ENCODE measurements at regions not wholly inside any gene's neighbourhood (a gene's known extent, or its start where the extent isn't known, plus 50 kb on each side); places are given as distances from the start of the nearest gene placed in this dataset.

DNA sequence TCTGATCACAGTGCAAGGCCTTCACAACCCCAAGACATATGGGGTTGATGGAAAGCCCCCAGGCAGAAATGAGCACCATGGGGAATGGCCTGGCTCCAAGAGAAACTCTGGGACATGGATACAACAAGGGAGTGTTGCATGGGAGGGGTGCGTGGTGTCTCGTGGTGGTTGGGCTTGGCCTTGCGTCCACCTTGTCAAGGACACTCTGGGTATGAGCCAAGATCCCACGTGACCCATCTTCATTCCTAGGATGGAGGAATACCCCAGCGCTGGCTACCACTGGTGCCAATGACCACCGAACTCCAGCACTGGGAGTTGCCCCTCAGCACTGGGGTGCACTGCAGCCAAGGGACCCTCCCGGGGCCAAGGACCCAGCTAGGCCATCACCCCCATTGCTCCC lies 267.5 kb upstream of the AGTR2 start:
- no peak for ATAC-seq
- Histone ChIP-seq H3K36me3 (replicated peaks in 1 of 2; ENCODE audit: control insufficient read depth in 1 of 2, insufficient read depth in 2 of 2, low read length in 2 of 2) (no peaks in the 10 kb centered on the region), H3K79me2 (ENCODE audit: insufficient read depth, low read length) (no peaks in the 10 kb centered on the region), H3K9ac (ENCODE audit: insufficient read depth, low read depth, low read length) (no peak overlapping the region), H3K4me3 (replicated peaks in 1 of 3; ENCODE audit: insufficient read depth in 1 of 3, low read depth in 2 of 3, low read length in 3 of 3) (no peak overlapping the region), H3K4me1 (ENCODE audit: insufficient read depth, low read length) (peaks cover 11% of the 10 kb centered on the region), H3K27me3 (ENCODE audit: control insufficient read depth in 1 of 2, insufficient read depth in 2 of 2, low read length in 2 of 2) (no peaks in the 10 kb centered on the region), H3K27ac (ENCODE audit: extremely low read length, insufficient read depth, low read length) (no peak overlapping the region), H3K9me3 (ENCODE audit: low read length) (no peaks in the 10 kb centered on the region), H4K20me1 (ENCODE audit: insufficient read depth, low read length) (no peaks in the 10 kb centered on the region), H2AFZ (ENCODE audit: low read length) (no peak overlapping the region), H3K4me2 (ENCODE audit: low read depth, low read length) (no peak overlapping the region)
- FAIRE-seq = no peak
- POLR2A ChIA-PET = no interaction called here
- no TSS peak for BruUV-seq (replicated peaks)
- intact Hi-C loops (cut with micrococcal nuclease; ENCODE audit: unreplicated experiment) = no loop called here
- TF ChIP-seq ATAD3A (CRISPR knock-in tag; IDR thresholded peaks at IDR 0.05) (no peak), ZNF552 (CRISPR knock-in tag; IDR thresholded peaks at IDR 0.05; ENCODE audit: borderline replicate concordance) (no peak), ZBTB39 (CRISPR knock-in tag; IDR thresholded peaks at IDR 0.05) (no peak), NKX3-1 (CRISPR knock-in tag; IDR thresholded peaks at IDR 0.05) (no peak), ZNF335 (CRISPR knock-in tag; IDR thresholded peaks at IDR 0.05) (no peak), HNF1B (CRISPR knock-in tag; IDR thresholded peaks at IDR 0.05) (no peak), FOXO1 (CRISPR knock-in tag; IDR thresholded peaks at IDR 0.05) (no peak), ATM (IDR thresholded peaks at IDR 0.05; ENCODE audit: borderline replicate concordance) (no peak), ZFP82 (CRISPR knock-in tag; IDR thresholded peaks at IDR 0.05; ENCODE audit: borderline replicate concordance) (no peak)
- CTCF ChIA-PET (ENCODE audit: low intra/inter-chr PET ratio, low total read pairs) = no interaction called here
- in situ Hi-C loops (cut with HindIII; ENCODE audit: extremely low pct_ligation_motif_present, low pct_unique_long_range_greater_than_20kb) = no loop called here
- no peak for DNase-seq (ENCODE audit: low spot score)
- WGBS (ENCODE audit: low lambda C conversion rate) = no CpG with 5 or more reads among the region's 7 CpGs
